ENCODE measurements at regions not wholly inside any gene's neighbourhood (a gene's known extent, or its start where the extent isn't known, plus 50 kb on each side); places are given as distances from the start of the nearest gene placed in this dataset.

DNA sequence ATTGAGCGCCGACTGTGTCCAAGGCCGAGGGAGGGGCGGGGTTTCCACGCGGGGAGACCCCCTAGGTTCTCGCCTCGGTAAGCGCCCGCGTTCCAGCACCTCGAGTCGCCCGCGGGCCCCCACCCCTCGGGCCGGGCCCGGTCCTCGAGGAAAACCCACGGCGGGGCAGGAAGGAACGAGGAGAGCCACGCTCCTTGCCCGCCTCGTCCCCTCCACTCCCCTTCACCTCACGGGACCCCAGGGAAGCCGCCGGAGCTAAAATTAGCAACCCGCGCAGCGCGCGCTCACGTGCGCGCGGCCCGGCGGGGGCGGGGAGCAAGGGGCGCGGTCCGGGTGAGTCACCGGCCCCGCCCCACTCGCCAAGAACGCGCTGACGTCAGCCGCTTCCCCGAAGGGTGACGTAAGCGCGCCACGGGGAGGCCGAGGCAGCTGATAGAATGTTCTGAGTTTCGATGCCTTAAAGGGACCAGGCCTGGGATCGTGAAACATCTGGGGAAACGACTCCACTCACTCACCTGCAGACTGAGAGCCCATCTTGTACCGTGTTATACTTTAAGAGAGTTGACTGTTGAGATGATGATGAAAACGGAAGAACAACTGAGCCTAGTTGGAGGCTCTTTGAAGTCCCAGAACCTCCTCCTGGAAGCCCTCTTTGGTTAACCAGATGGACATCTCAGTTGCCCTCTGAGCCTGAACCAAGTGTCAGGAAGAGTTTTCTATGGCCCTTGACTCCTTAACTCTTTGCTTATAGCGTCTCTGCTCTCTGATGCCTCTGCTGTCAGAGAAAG lies 49.7 kb upstream of the ATF3 start:
- H3K4me1 ChIP-seq, result no peaks in the 10 kb centered on the region
- no peaks in the 10 kb centered on the region for H3K27me3 ChIP-seq
- ATAC-seq (peak; percentile 95), DNase-seq (peak; percentile 96)
- H3K4me3 ChIP-seq, result peak overlapping the region; percentile 91
- TF ChIP-seq, protein P1, sequence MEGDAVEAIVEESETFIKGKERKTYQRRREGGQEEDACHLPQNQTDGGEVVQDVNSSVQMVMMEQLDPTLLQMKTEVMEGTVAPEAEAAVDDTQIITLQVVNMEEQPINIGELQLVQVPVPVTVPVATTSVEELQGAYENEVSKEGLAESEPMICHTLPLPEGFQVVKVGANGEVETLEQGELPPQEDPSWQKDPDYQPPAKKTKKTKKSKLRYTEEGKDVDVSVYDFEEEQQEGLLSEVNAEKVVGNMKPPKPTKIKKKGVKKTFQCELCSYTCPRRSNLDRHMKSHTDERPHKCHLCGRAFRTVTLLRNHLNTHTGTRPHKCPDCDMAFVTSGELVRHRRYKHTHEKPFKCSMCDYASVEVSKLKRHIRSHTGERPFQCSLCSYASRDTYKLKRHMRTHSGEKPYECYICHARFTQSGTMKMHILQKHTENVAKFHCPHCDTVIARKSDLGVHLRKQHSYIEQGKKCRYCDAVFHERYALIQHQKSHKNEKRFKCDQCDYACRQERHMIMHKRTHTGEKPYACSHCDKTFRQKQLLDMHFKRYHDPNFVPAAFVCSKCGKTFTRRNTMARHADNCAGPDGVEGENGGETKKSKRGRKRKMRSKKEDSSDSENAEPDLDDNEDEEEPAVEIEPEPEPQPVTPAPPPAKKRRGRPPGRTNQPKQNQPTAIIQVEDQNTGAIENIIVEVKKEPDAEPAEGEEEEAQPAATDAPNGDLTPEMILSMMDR (IDR thresholded peaks at IDR 0.05), result no peak
- intact Hi-C loops (cut with DNase I), result no loop called here
- no peaks in the 10 kb centered on the region for H3K36me3 ChIP-seq
- H3K9me3 ChIP-seq, result no peaks in the 10 kb centered on the region
- H3K27ac ChIP-seq, result peak overlapping the region; percentile 98
